ENCODE measurements at regions not wholly inside any gene's neighbourhood (a gene's known extent, or its start where the extent isn't known, plus 50 kb on each side); places are given as distances from the start of the nearest gene placed in this dataset.

GRCh38 chr5:2110137-2110933, 227.6 kb upstream of the IRX4 start:
- no peaks in the 10 kb centered on the region for H3K36me3 ChIP-seq
- H3K27ac ChIP-seq: no peak overlapping the region
- no peak for TF ChIP-seq CTCF (IDR thresholded peaks at IDR 0.05)
- H3K4me3 ChIP-seq: no peak overlapping the region
- H3K9me3 ChIP-seq: peaks cover 0 to 8% of the 10 kb centered on the region in 2 donors
- peak; percentile 50 for DNase-seq (ENCODE audit: low spot score)
- no peaks in the 10 kb centered on the region for H3K4me1 ChIP-seq
- no peaks in the 10 kb centered on the region for H3K27me3 ChIP-seq

- no peak for TF ChIP-seq CTCF (IDR thresholded peaks at IDR 0.05)
Measured at GRCh38 chr5:2109566-2109965, 226.8 kb upstream of the IRX4 start.

GRCh38 chr5:2106721-2107120, 224.0 kb upstream of the IRX4 start:
- no peaks in the 10 kb centered on the region for H3K36me3 ChIP-seq
- H3K27ac ChIP-seq: no peak overlapping the region
- no peak overlapping the region for H3K4me3 ChIP-seq
- no peaks in the 10 kb centered on the region for H3K4me1 ChIP-seq
- peaks cover 0 to 8% of the 10 kb centered on the region in 2 donors for H3K9me3 ChIP-seq
- DNase-seq (ENCODE audit: low spot score): no peak
- TF ChIP-seq CTCF (IDR thresholded peaks at IDR 0.05): no peak
- no peaks in the 10 kb centered on the region for H3K27me3 ChIP-seq

More at GRCh38 chr5:2109566-2109965, 226.8 kb upstream of the IRX4 start:
- Histone ChIP-seq H3K36me3 (no peaks in the 10 kb centered on the region), H3K27ac (no peak overlapping the region), H3K9me3 (peaks cover 0 to 8% of the 10 kb centered on the region in 2 donors), H3K4me1 (no peaks in the 10 kb centered on the region), H3K4me3 (no peak overlapping the region), H3K27me3 (no peaks in the 10 kb centered on the region)
- no peak for DNase-seq (ENCODE audit: low spot score)

- Histone ChIP-seq H3K9me3 (peaks cover 0 to 8% of the 10 kb centered on the region in 2 donors), H3K4me1 (no peaks in the 10 kb centered on the region), H3K27me3 (no peaks in the 10 kb centered on the region), H3K27ac (no peak overlapping the region), H3K4me3 (no peak overlapping the region), H3K36me3 (no peaks in the 10 kb centered on the region)
- TF ChIP-seq CTCF (IDR thresholded peaks at IDR 0.05): no peak
- DNase-seq (ENCODE audit: low spot score): no peak
Measured at GRCh38 chr5:2105141-2105540, 222.4 kb upstream of the IRX4 start.

- Histone ChIP-seq H3K9me3 (peaks cover 0 to 8% of the 10 kb centered on the region in 2 donors), H3K27ac (no peak overlapping the region), H3K4me3 (no peak overlapping the region), H3K27me3 (no peaks in the 10 kb centered on the region), H3K36me3 (no peaks in the 10 kb centered on the region), H3K4me1 (no peaks in the 10 kb centered on the region)
- TF ChIP-seq CTCF (IDR thresholded peaks at IDR 0.05): no peak
- DNase-seq (ENCODE audit: low spot score): no peak
Measured at GRCh38 chr5:2103940-2104339, 221.2 kb upstream of the IRX4 start.
